GM12878 (cell line): ENCODE measurements at regions not wholly inside any gene's neighbourhood (a gene's known extent, or its start where the extent isn't known, plus 50 kb on each side); places are given as distances from the start of the nearest gene placed in this dataset.

Experiments
- ATAC-seq: fragments of 200-7000 bp; cut with Tn5 transposase; 3 replicates; pipeline ENCODE4 v1.9.1; 2020; ENCODE audit warnings: mild to moderate bottlenecking, moderate library complexity
- BruUV-seq: library from RNA; stranded (reverse); fragments of 400-500 nt; replicated peaks from 2 replicates; lab custom pipeline; 2021; lab: Mats Ljungman, UMichigan
- CTCF ChIA-PET: fragments of 300-600 bp; sonication (Branson Sonifier 250); formaldehyde crosslinking; extraction: SDS; loops from one replicate; lab custom pipeline; 2021; ENCODE audit warnings: inconsistent platforms; lab: Yijun Ruan, JAX
- POLR2A ChIA-PET: fragments of 350-600 bp; formaldehyde crosslinking; extraction: SDS; loops from one replicate; lab custom pipeline; 2021; ENCODE audit warnings: inconsistent platforms; lab: Charles Lee
- RAD21 ChIA-PET: fragments of 300-600 bp; sonication (Branson Sonifier 250); formaldehyde crosslinking; loops from one replicate; lab custom pipeline; 2023; ENCODE audit warnings: antibody characterized with exemption; ENCODE audit not compliant: unreplicated experiment; lab: Charles Lee
- SMC1A ChIA-PET: fragments of 300-600 bp; sonication (Branson Sonifier 250); formaldehyde crosslinking; loops from one replicate; lab custom pipeline; 2023; ENCODE audit not compliant: unreplicated experiment, uncharacterized antibody; lab: Charles Lee
- DNase-seq: peaks from one replicate; pipeline ENCODE4 v3.0.0-alpha.2; 2011; ENCODE audit warnings: low read depth, low spot score
- FAIRE-seq: peaks from 3 replicates; lab custom pipeline; 2011; peaks lifted over from hg19 to GRCh38; lab: Jason Lieb, UNC
- H2AFZ ChIP-seq: 2 replicates; pipeline ENCODE4 v1.6.0; 2011; ENCODE audit warnings: low read depth, low read length, control low read depth; ENCODE audit not compliant: control insufficient read depth
- H3K27ac ChIP-seq: 2 replicates; pipeline ENCODE4 v1.5.1; 2011; ENCODE audit warnings: control low read depth; ENCODE audit not compliant: control insufficient read depth, insufficient read depth
- H3K27me3 ChIP-seq, 2 experiments: replicated peaks in 1 of 2; 2 replicates each; pipeline versions ENCODE4 v1.6.0 to v1.6.1; 2011; ENCODE audit warnings: low read length in 1 of 2; ENCODE audit not compliant: control insufficient read depth in 2 of 2, insufficient read depth in 2 of 2
- H3K36me3 ChIP-seq, 2 experiments: 2 replicates each; pipeline ENCODE4 v1.5.1; 2011; ENCODE audit warnings: low read length in 1 of 2; ENCODE audit not compliant: control insufficient read depth in 2 of 2, insufficient read depth in 2 of 2
- H3K4me1 ChIP-seq: 2 replicates; pipeline ENCODE4 v1.6.1; 2011; ENCODE audit warnings: mild to moderate bottlenecking, low read length, moderate library complexity, mixed read lengths; ENCODE audit not compliant: control insufficient read depth, insufficient read depth
- H3K4me2 ChIP-seq: 2 replicates; pipeline ENCODE4 v1.6.0; 2011; ENCODE audit warnings: control low read depth; ENCODE audit not compliant: control insufficient read depth, insufficient read depth
- H3K4me3 ChIP-seq: fragments of 200-600 bp; sonication (generic); 2 replicates; pipeline ENCODE4 v1.5.1; 2016
- H3K79me2 ChIP-seq: 2 replicates; pipeline ENCODE4 v1.6.0; 2011; ENCODE audit warnings: low read length; ENCODE audit not compliant: control insufficient read depth, insufficient read depth
- H3K9ac ChIP-seq: 2 replicates; pipeline ENCODE4 v1.8.0; 2011; ENCODE audit warnings: low read length, control low read depth, mixed read lengths; ENCODE audit not compliant: control insufficient read depth, insufficient read depth
- H3K9me3 ChIP-seq: replicated peaks from 3 replicates; pipeline ENCODE4 v1.5.1; 2011; ENCODE audit warnings: mild to moderate bottlenecking, low read length; ENCODE audit not compliant: control insufficient read depth, insufficient read depth
- H4K20me1 ChIP-seq: 2 replicates; pipeline ENCODE4 v1.6.0; 2011; ENCODE audit not compliant: control insufficient read depth, insufficient read depth
- CBX3 ChIP-seq: fragments of 200-600 bp; sonication (generic); IDR thresholded peaks from 2 replicates; pipeline ENCODE4 v1.6.1; 2016; ENCODE audit warnings: low read depth, borderline replicate concordance
- FOS ChIP-seq: IDR thresholded peaks from 3 replicates; pipeline ENCODE4 v1.6.1; 2011; ENCODE audit warnings: borderline replicate concordance; ENCODE audit not compliant: insufficient read length; ENCODE audit errors: extremely low read depth
- JUND ChIP-seq: IDR thresholded peaks from 2 replicates; pipeline ENCODE4 v1.6.1; 2012; ENCODE audit warnings: low read depth, mild to moderate bottlenecking, low read length, improper control_type of control experiment, moderate library complexity
- KDM1A ChIP-seq: fragments of 200-600 bp; sonication (generic); IDR thresholded peaks from 2 replicates; pipeline ENCODE4 v1.6.1; 2016; ENCODE audit warnings: borderline replicate concordance
- LARP7 ChIP-seq: fragments of 450-650 bp; IDR thresholded peaks from 2 replicates; pipeline ENCODE4 v1.6.1; 2017; ENCODE audit warnings: mild to moderate bottlenecking
- MYB ChIP-seq: fragments of 150-350 bp; IDR thresholded peaks from 2 replicates; pipeline ENCODE4 v1.6.1; 2014; ENCODE audit warnings: mild to moderate bottlenecking, low read depth, low read length, borderline replicate concordance
- MYC ChIP-seq: IDR thresholded peaks from 2 replicates; pipeline ENCODE4 v1.6.1; 2011; ENCODE audit warnings: mild to moderate bottlenecking, low read length, moderate library complexity, inconsistent platforms; ENCODE audit not compliant: insufficient read depth, insufficient replicate concordance, insufficient read length, severe bottlenecking
- NFYB ChIP-seq: IDR thresholded peaks from 2 replicates; pipeline ENCODE4 v1.6.1; 2011; ENCODE audit warnings: low read depth, mild to moderate bottlenecking, low read length, improper control_type of control experiment, moderate library complexity; ENCODE audit not compliant: insufficient read depth
- NR2F1 ChIP-seq: fragments of 450-650 bp; conservative IDR thresholded peaks from 2 replicates; pipeline ENCODE4 v1.6.1; 2017; ENCODE audit warnings: mild to moderate bottlenecking
- POLR2AphosphoS2 ChIP-seq: IDR thresholded peaks from 2 replicates; pipeline ENCODE4 v1.6.1; 2011; ENCODE audit warnings: low read depth, mild to moderate bottlenecking, low read length, improper control_type of control experiment, moderate library complexity
- SIX5 ChIP-seq: IDR thresholded peaks from 2 replicates; pipeline ENCODE4 v1.6.1; 2011; ENCODE audit warnings: mild to moderate bottlenecking, low read depth, low read length, moderate library complexity; ENCODE audit not compliant: severe bottlenecking
- SMAD5 ChIP-seq: IDR thresholded peaks from 2 replicates; pipeline ENCODE4 v1.6.1; 2016; ENCODE audit warnings: antibody characterized with exemption, low read depth
- SP1 ChIP-seq: IDR thresholded peaks from one replicate; pipeline ENCODE4 v1.6.1; 2011; ENCODE audit warnings: low read depth, low read length
- SPI1 ChIP-seq: IDR thresholded peaks from 2 replicates; pipeline ENCODE4 v1.6.1; 2011; ENCODE audit warnings: low read depth, mild to moderate bottlenecking, low read length, moderate library complexity, borderline replicate concordance; ENCODE audit not compliant: insufficient read depth
- TAF1 ChIP-seq: IDR thresholded peaks from 2 replicates; pipeline ENCODE4 v1.6.1; 2011; ENCODE audit warnings: mild to moderate bottlenecking, low read depth, low read length, borderline replicate concordance
- ZNF687 ChIP-seq: fragments of 450-650 bp; IDR thresholded peaks from 2 replicates; pipeline ENCODE4 v1.6.1; 2017; ENCODE audit warnings: mild to moderate bottlenecking, moderate library complexity
- WGBS: methylation state at CpG from one replicate; pipeline ENCODE4 v1.1.6; 2016; ENCODE audit warnings: low lambda C conversion rate; ENCODE audit not compliant: insufficient replicate concordance, insufficient coverage; ENCODE audit errors: missing lambda C conversion rate; 5-methylcytosine and 5-hydroxymethylcytosine counted together
- in situ Hi-C: fragments of 300-500 bp; cut with MboI; formaldehyde crosslinking; loops from 9 replicates; pipeline ENCODE4 v1.14.3; 2018; ENCODE audit warnings: mixed read lengths
- intact Hi-C: fragments of 100-400 bp; cut with micrococcal nuclease; formaldehyde crosslinking; loops from one replicate; pipeline ENCODE4 v1.14.2; 2022; ENCODE audit not compliant: unreplicated experiment

- FAIRE-seq: no peak
- ChIA-PET RAD21 (interaction anchor here (2.1 kb wide), 1 partner anchor 12 kb away, joined by 4 read pairs; no protein-coding TSS in a partner anchor), SMC1A (interaction anchor here (0.8 to 1.5 kb wide), 4 partner anchors 19 to 203 kb away, joined by 3 read pairs; no protein-coding TSS in a partner anchor), CTCF (interaction anchor here (0.6 to 1.5 kb wide), 3 partner anchors 42 to 370 kb away, joined by 3 to 6 read pairs (median 3); no protein-coding TSS in a partner anchor), POLR2A (no interaction called here)
- H4K20me1 ChIP-seq: no peaks in the 10 kb centered on the region
- in situ Hi-C loops (no loop called here), intact Hi-C loops (no loop called here)
- DNase-seq: no peak
- H3K27ac ChIP-seq: no peak overlapping the region
- H3K9me3 ChIP-seq: no peaks in the 10 kb centered on the region
- no peak overlapping the region for H3K4me2 ChIP-seq
- no peak overlapping the region for H3K9ac ChIP-seq
- no peaks in the 10 kb centered on the region for H3K79me2 ChIP-seq
- TF ChIP-seq MYC (no peak), SMAD5 (no peak), NFYB (no peak), SP1 (no peak), FOS (no peak), POLR2AphosphoS2 (no peak), NR2F1 (no peak), SPI1 (no peak), CBX3 (no peak), LARP7 (no peak), TAF1 (no peak), ZNF687 (no peak), JUND (no peak), KDM1A (no peak), SIX5 (no peak), MYB (no peak)
- no peaks in the 10 kb centered on the region for H3K4me1 ChIP-seq
- H2AFZ ChIP-seq: no peak overlapping the region
- no peak overlapping the region for H3K4me3 ChIP-seq
- WGBS: 52% methylated on average over 11 of the region's 11 CpGs
- no TSS peak for BruUV-seq
- no peaks in the 10 kb centered on the region for H3K27me3 ChIP-seq
- H3K36me3 ChIP-seq: no peaks in the 10 kb centered on the region
- no peak for ATAC-seq
Measured at GRCh38 chr6:63394656-63395308, 75.0 kb upstream of the LGSN start.
